HT1080 (cell line): ENCODE measurements at regions not wholly inside any gene's neighbourhood (a gene's known extent, or its start where the extent isn't known, plus 50 kb on each side); places are given as distances from the start of the nearest gene placed in this dataset.
A peak's percentile ranks its signal among the peaks of the same experiment; 100 is the strongest.
"Not testable (repeated sequence)": the region's sequence is repeated elsewhere in the genome, so short reads cannot be mapped to it uniquely, and the experiment has no call there.

Experiments
- DNase-seq: peaks from one replicate; pipeline ENCODE4 v3.0.0-alpha.2; 2015; ENCODE audit warnings: low read depth

DNA sequence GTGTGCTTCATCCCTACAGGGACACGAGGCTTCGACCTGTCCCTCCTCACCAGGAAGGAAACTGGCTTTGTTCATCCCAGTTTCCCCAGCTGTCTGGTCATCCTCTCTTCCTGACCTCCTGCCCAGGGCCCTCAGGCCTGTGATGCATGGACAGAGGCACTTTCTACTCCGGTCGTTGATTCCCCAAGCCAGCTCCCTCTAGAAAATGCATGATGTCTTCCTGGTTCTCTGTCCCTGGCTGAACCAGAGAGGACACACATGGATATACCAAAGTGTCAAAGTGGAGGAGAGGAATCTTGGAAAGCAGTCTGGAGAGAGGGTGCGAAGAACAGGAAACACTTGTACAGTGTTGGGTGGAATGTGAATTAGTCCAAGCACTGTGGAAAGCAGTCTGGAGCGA is 501.4 kb downstream of the TMEM121 start:
- DNase-seq: not testable (repeated sequence)

GRCh38 chr14:106029959-106030358 is 503.6 kb downstream of the TMEM121 start:
- DNase-seq: no peak

GRCh38 chr14:106037380-106037779 is 511.0 kb downstream of the TMEM121 start:
- DNase-seq: no peak

DNA sequence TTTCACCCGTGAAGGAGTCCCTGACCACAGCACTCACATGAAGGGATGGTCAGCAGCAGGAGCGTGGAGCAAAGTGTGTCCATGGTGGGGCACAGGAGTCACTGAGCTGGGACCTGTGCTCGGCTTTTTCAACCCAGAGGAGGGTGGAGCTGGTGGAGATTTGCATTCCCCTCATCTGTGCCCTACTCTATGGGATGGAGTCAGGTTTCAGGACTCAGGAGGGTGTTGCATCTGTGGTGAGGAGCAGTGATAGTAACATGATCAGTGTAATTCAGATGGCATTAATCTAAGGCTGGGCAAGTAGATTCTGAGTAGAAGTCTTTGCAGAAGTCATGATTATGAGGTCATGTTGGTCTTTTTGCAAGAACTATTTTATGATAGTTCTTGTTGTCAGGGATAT is 511.9 kb downstream of the TMEM121 start:
- DNase-seq: no peak

- DNase-seq: peak; percentile 40
These were observed 513.0 kb downstream of the TMEM121 start for GRCh38 chr14:106039400-106039799.

- DNase-seq: no peak
These were observed 518.1 kb downstream of the TMEM121 start for GRCh38 chr14:106044515-106044914.

GRCh38 chr14:106044949-106045596 is 518.7 kb downstream of the TMEM121 start:
- peak; percentile 54 for DNase-seq

- no peak for DNase-seq
These were observed 525.4 kb downstream of the TMEM121 start for GRCh38 chr14:106051796-106052195.

- no peak for DNase-seq
These were observed 528.9 kb downstream of the TMEM121 start for GRCh38 chr14:106055289-106055688.

DNA sequence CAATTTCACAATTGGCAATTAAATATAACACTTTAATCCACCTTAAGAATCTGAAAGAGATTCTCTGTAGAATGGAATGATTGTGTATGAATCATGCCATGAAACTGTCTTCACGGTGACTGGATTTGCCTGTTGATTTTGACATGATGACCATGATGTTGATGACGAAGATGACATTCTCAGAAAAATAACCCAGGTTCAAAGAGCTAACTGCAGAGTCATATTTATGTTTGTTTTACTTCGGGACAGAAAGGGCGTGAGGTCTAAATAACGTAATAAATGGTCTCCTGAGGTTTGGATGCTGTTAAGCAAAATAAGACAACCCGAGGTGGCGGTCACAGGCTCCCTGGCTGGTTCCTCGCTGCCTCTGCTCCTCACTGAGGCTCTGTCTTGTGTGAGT is 532.0 kb downstream of the TMEM121 start:
- DNase-seq: no peak

- DNase-seq: no peak
These were observed 534.0 kb downstream of the TMEM121 start for GRCh38 chr14:106060276-106060975.

GRCh38 chr14:106061877-106062500 is 535.6 kb downstream of the TMEM121 start:
- DNase-seq: not testable (repeated sequence)

- no peak for DNase-seq
These were observed 536.3 kb downstream of the TMEM121 start for GRCh38 chr14:106062502-106063272.

GRCh38 chr14:106067935-106068334 is 541.6 kb downstream of the TMEM121 start:
- no peak for DNase-seq

GRCh38 chr14:106069804-106070625 is 543.6 kb downstream of the TMEM121 start:
- DNase-seq: no peak

- DNase-seq: no peak
These were observed 554.5 kb downstream of the TMEM121 start for GRCh38 chr14:106080922-106081321.

DNA sequence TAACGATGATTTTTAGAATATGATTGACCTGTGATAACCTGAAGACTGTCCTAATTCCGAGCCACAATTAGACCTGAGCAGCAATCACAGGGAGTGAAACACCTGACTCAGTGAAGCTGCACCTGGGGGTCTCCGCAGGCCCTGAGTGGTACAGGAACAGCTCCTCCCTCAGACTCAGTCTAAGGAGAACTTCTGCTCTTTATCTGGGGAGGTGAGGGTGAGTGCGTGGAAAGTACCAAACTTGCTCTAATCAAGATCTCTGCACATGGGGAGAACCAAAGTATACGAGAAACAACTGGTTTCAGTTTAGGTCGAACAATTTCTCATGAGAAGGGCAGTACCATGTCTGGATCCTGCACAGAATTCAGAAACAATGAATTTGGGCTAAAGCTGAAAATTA is 555.3 kb downstream of the TMEM121 start:
- DNase-seq: not testable (repeated sequence)

DNA sequence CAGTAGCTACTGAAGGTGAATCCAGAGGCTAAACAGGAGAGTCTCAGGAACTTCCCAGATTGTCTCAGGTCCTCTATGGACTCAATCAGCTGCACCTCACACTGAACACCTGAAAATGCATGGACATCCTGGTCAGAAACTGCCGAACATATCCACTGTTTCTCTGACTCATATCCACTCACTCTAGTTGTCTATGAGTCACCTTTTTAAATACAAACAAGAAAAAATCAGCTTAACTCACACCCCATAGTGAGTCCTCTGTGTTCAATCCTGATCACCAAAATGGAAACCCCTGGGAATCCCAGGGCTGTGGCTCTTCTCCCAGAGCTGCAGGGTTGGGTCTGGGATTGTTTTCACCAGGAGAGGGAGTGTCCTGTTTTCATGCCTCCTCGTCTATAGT is 556.7 kb downstream of the TMEM121 start:
- DNase-seq: peak; percentile 50

DNA sequence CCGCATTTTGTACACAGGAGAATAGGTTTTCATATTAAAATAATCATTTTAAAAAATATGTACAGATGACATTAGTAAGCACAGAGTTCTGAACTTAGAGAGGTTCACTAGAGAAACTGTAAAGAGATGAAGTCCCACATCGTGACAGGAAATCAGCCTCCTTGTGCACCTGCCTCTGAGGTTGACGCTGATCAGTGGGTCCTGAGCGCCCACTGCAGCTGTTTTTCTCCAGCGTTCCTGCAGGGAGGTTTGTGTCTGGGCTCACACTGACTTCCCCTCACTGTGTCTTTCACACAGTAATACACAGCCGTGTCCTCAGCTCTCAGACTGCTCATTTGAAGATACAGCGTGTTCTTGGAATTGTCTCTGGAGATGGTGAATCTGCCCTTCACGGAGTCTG is 561.5 kb downstream of the TMEM121 start:
- DNase-seq: no peak

DNA sequence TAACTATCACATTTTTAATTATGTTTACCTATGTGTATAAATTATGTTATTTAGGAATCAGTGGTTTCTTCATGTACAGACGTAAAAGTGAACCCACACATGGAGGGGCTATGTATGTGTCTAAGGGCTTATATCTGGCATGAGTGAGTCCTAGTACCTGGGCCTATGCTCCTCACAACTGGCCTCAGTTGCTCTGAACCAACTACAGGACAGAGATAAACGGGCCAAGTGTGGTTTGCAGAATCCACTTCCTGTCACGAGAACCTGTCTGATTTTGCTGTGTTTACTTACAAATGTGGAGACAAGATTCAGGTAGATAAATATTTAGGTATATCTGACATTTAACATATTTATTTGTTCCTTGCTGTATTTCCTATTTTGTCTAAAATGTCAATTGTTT is 562.5 kb downstream of the TMEM121 start:
- DNase-seq: not testable (repeated sequence)

DNA sequence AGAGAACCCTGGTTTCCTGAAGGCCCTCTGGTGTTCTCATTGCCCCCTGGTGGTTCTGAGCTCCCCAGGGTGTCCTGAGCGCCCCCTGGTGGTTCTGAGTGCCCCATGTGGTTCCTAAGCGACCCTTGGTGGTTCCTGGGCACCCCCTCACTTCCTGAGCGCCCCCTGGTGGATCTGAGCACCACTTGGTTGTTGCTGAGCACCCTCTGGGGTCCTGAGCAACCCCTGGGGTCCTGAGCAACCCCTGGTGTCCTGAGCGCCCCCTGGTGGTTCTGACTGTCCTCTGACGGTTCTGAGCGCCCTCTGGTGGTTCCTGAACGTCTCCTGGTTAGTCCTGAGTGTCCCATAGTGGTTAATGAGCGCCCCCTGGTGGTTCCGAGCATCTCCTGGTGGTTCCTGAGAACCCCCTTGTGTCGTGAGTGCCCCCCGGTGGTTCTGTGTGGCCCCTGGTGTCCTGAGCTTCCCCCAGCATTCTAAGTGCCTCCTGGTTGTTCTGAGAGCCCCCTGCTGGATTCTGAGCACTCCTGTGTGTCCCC is 568.3 kb downstream of the TMEM121 start:
- DNase-seq: peak; percentile 1
